ENCODE measurements at regions not wholly inside any gene's neighbourhood (a gene's known extent, or its start where the extent isn't known, plus 50 kb on each side); places are given as distances from the start of the nearest gene placed in this dataset.

- H3K79me2 ChIP-seq (ENCODE audit: insufficient read depth, low read length): no peaks in the 10 kb centered on the region
- no peaks in the 10 kb centered on the region for H3F3A ChIP-seq (ENCODE audit: low read depth)
- H3K4me3 ChIP-seq (ENCODE audit: low read length, poor library complexity, severe bottlenecking): no peak overlapping the region
- no peak overlapping the region for H2AFZ ChIP-seq (ENCODE audit: low read length)
- no peak overlapping the region for H3K9ac ChIP-seq (ENCODE audit: low read depth, low read length, poor library complexity, severe bottlenecking)
- H3K27me3 ChIP-seq (ENCODE audit: insufficient read depth, low read length, poor library complexity, severe bottlenecking): no peaks in the 10 kb centered on the region
- TF ChIP-seq CTCF (conservative IDR thresholded peaks at IDR 0.05; ENCODE audit: low read length) (no peak), EZH2phosphoT487 (IDR thresholded peaks at IDR 0.05; ENCODE audit: borderline replicate concordance) (no peak)
- H3K36me3 ChIP-seq (ENCODE audit: insufficient read depth, low read length): no peaks in the 10 kb centered on the region
- no peaks in the 10 kb centered on the region for H3K9me2 ChIP-seq (replicated peaks; ENCODE audit: low read depth, low read length)
- H3K9me3 ChIP-seq (ENCODE audit: insufficient read depth, low read depth, low read length): no peaks in the 10 kb centered on the region
- H3K4me2 ChIP-seq (ENCODE audit: low read depth, low read length, poor library complexity, severe bottlenecking): no peak overlapping the region
- no peaks in the 10 kb centered on the region for H4K20me1 ChIP-seq (ENCODE audit: insufficient read depth, low read length, poor library complexity, severe bottlenecking)
- H3K4me1 ChIP-seq (ENCODE audit: insufficient read depth, low read length, poor library complexity, severe bottlenecking): no peaks in the 10 kb centered on the region
Measured at GRCh38 chr16:9177861-9178260, 86.4 kb downstream of the HAPSTR1 start.

- Histone ChIP-seq H3K79me2 (ENCODE audit: insufficient read depth, low read length) (no peaks in the 10 kb centered on the region), H2AFZ (ENCODE audit: low read length) (no peak overlapping the region), H3K9me3 (ENCODE audit: insufficient read depth, low read depth, low read length) (no peaks in the 10 kb centered on the region), H3K9me2 (replicated peaks; ENCODE audit: low read depth, low read length) (no peaks in the 10 kb centered on the region), H3K4me3 (ENCODE audit: low read length, poor library complexity, severe bottlenecking) (no peak overlapping the region), H3K9ac (ENCODE audit: low read depth, low read length, poor library complexity, severe bottlenecking) (no peak overlapping the region), H3K36me3 (ENCODE audit: insufficient read depth, low read length) (no peaks in the 10 kb centered on the region), H3K27me3 (ENCODE audit: insufficient read depth, low read length, poor library complexity, severe bottlenecking) (no peaks in the 10 kb centered on the region), H4K20me1 (ENCODE audit: insufficient read depth, low read length, poor library complexity, severe bottlenecking) (no peaks in the 10 kb centered on the region), H3K4me2 (ENCODE audit: low read depth, low read length, poor library complexity, severe bottlenecking) (no peak overlapping the region), H3K4me1 (ENCODE audit: insufficient read depth, low read length, poor library complexity, severe bottlenecking) (no peaks in the 10 kb centered on the region), H3F3A (ENCODE audit: low read depth) (no peaks in the 10 kb centered on the region)
- TF ChIP-seq CTCF (conservative IDR thresholded peaks at IDR 0.05; ENCODE audit: low read length) (no peak), EZH2phosphoT487 (IDR thresholded peaks at IDR 0.05; ENCODE audit: borderline replicate concordance) (no peak)
Measured at GRCh38 chr16:9183682-9184353, 92.4 kb downstream of the HAPSTR1 start.

- Histone ChIP-seq H3K4me2 (ENCODE audit: low read depth, low read length, poor library complexity, severe bottlenecking) (no peak overlapping the region), H3K79me2 (ENCODE audit: insufficient read depth, low read length) (no peaks in the 10 kb centered on the region), H4K20me1 (ENCODE audit: insufficient read depth, low read length, poor library complexity, severe bottlenecking) (no peaks in the 10 kb centered on the region), H2AFZ (ENCODE audit: low read length) (no peak overlapping the region), H3K36me3 (ENCODE audit: insufficient read depth, low read length) (no peaks in the 10 kb centered on the region), H3F3A (ENCODE audit: low read depth) (no peaks in the 10 kb centered on the region), H3K9ac (ENCODE audit: low read depth, low read length, poor library complexity, severe bottlenecking) (no peak overlapping the region), H3K4me3 (ENCODE audit: low read length, poor library complexity, severe bottlenecking) (no peak overlapping the region), H3K4me1 (ENCODE audit: insufficient read depth, low read length, poor library complexity, severe bottlenecking) (no peaks in the 10 kb centered on the region), H3K27me3 (ENCODE audit: insufficient read depth, low read length, poor library complexity, severe bottlenecking) (no peaks in the 10 kb centered on the region), H3K9me2 (replicated peaks; ENCODE audit: low read depth, low read length) (no peaks in the 10 kb centered on the region), H3K9me3 (ENCODE audit: insufficient read depth, low read depth, low read length) (no peaks in the 10 kb centered on the region)
- TF ChIP-seq EZH2phosphoT487 (IDR thresholded peaks at IDR 0.05; ENCODE audit: borderline replicate concordance) (no peak), CTCF (conservative IDR thresholded peaks at IDR 0.05; ENCODE audit: low read length) (no peak)
Measured at GRCh38 chr16:9184354-9184690, 92.9 kb downstream of the HAPSTR1 start.
